RWPE1 (cell line): ENCODE measurements at regions not wholly inside any gene's neighbourhood (a gene's known extent, or its start where the extent isn't known, plus 50 kb on each side); places are given as distances from the start of the nearest gene placed in this dataset.

ENCODE experiments used
- CTCF ChIA-PET: fragments of 350-600 bp; sonication (Branson Sonifier 250); formaldehyde crosslinking; extraction: SDS; loops from one replicate; lab custom pipeline; 2021; lab: Yijun Ruan, JAX
- POLR2A ChIA-PET: fragments of 400-600 bp; formaldehyde crosslinking; extraction: SDS; loops from one replicate; lab custom pipeline; 2020; ENCODE audit warnings: antibody characterized with exemption; ENCODE audit not compliant: low non-redundant PET; lab: Yijun Ruan, JAX
- DNase-seq: peaks from one replicate; pipeline ENCODE4 v3.0.0; 2012; ENCODE audit warnings: low spot score
- H3K27ac ChIP-seq: fragments of 450-650 bp; 2 replicates; pipeline ENCODE4 v1.5.1; 2017
- CTCF ChIP-seq: fragments of 450-650 bp; conservative IDR thresholded peaks from 2 replicates; pipeline ENCODE4 v1.5.1; 2017; ENCODE audit warnings: low read depth, mild to moderate bottlenecking

GRCh38 chr11:82373781-82374542 is 359.7 kb downstream of the FAM181B start:
- DNase-seq: no peak
- CTCF ChIA-PET: no interaction called here
- TF ChIP-seq CTCF: no peak
- POLR2A ChIA-PET: no interaction called here
- no peak overlapping the region for H3K27ac ChIP-seq

- no peak for TF ChIP-seq CTCF
- CTCF ChIA-PET: no interaction called here
- POLR2A ChIA-PET: no interaction called here
Observed at GRCh38 chr11:82365351-82365750, 368.3 kb downstream of the FAM181B start.

GRCh38 chr11:82356316-82356715 is 377.3 kb downstream of the FAM181B start:
- no peak for DNase-seq
- no peak overlapping the region for H3K27ac ChIP-seq
- POLR2A ChIA-PET: no interaction called here
- CTCF ChIA-PET: no interaction called here
- no peak for TF ChIP-seq CTCF

More at GRCh38 chr11:82365351-82365750, 368.3 kb downstream of the FAM181B start:
- DNase-seq: no peak
- no peak overlapping the region for H3K27ac ChIP-seq

- POLR2A ChIA-PET: no interaction called here
- TF ChIP-seq CTCF: no peak
- H3K27ac ChIP-seq: no peak overlapping the region
- CTCF ChIA-PET: no interaction called here
- DNase-seq: no peak
Observed at GRCh38 chr11:82355313-82355823, 378.3 kb downstream of the FAM181B start.

GRCh38 chr11:82326853-82327252 is 406.8 kb downstream of the FAM181B start:
- ChIA-PET CTCF (no interaction called here), POLR2A (no interaction called here)
- no peak for TF ChIP-seq CTCF
- no peak for DNase-seq
- H3K27ac ChIP-seq: no peak overlapping the region

GRCh38 chr11:82321206-82321605 is 412.5 kb downstream of the FAM181B start:
- POLR2A ChIA-PET: no interaction called here
- TF ChIP-seq CTCF: no peak
- CTCF ChIA-PET: interaction anchor here (0.7 kb wide), 1 partner anchor 1823 kb away, joined by 4 read pairs; no protein-coding TSS in a partner anchor

More at GRCh38 chr11:82321206-82321605, 412.5 kb downstream of the FAM181B start:
- DNase-seq: no peak
- no peak overlapping the region for H3K27ac ChIP-seq
